ENCODE measurements at regions not wholly inside any gene's neighbourhood (a gene's known extent, or its start where the extent isn't known, plus 50 kb on each side); places are given as distances from the start of the nearest gene placed in this dataset.

DNA sequence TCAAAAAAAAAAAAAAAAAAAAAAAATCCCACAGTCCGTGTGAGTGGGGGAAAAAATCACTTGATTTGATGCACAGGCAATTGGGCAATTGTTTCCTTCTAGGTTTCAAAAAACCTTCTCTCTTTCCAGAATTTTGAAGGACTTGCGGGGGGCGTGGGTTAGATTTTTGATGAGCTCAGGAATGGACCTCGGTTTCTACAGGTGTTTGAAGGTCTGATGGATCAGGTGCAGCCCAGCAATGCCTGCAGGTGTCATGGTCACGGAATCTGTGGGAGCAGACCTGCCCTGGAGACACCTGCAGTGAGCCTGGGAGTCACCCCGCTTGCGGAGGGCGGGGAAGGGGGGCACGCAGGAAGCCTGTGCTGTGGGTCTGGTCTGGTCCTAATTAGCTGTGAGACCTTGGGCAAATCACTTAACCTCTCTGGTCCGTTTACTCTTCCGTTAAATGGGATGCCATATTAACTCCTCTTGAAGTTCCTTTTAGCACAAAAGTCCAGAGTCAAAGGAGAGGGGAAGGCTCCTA, 174.2 kb downstream of the IRF8 start:
- POLR2A ChIA-PET: interaction anchor here (0.7 kb wide), 1 partner anchor 18 kb away, joined by 6 read pairs; no protein-coding TSS in a partner anchor
- no peaks in the 10 kb centered on the region for H3K36me3 ChIP-seq (ENCODE audit: control insufficient read depth in 1 of 2, insufficient read depth in 2 of 2, low read length in 2 of 2)
- H3K4me3 ChIP-seq (replicated peaks in 1 of 2; ENCODE audit: low read depth in 1 of 2, low read length in 2 of 2): no peak overlapping the region
- peaks cover 0 to 4% of the 10 kb centered on the region in 2 experiments; a peak in 1 of 4 replicates for H3K4me1 ChIP-seq (ENCODE audit: control insufficient read depth in 1 of 2, insufficient read depth in 2 of 2, low read length in 2 of 2)
- intact Hi-C loops (cut with micrococcal nuclease): loop anchor here (2.0 to 5.0 kb wide), 2 partner anchors 180 to 269 kb away; no protein-coding TSS in a partner anchor
- no peaks in the 10 kb centered on the region for H3K9me2 ChIP-seq (ENCODE audit: insufficient read depth)
- no peak overlapping the region for H3K27ac ChIP-seq (ENCODE audit: low read depth, low read length)
- no peak overlapping the region for H3K9ac ChIP-seq (ENCODE audit: low read length)
- ATAC-seq (no peak), DNase-seq (ENCODE audit: low read depth, low spot score) (no peak)
- RAD21 ChIA-PET (ENCODE audit: low non-redundant PET in 1 of 2, low total read pairs in 2 of 2, uncharacterized antibody in 2 of 2, unreplicated experiment in 2 of 2): interaction anchor here (0.6 to 3.8 kb wide), 9 partner anchors 12 to 453 kb away, joined by 3 to 12 read pairs (median 5); no protein-coding TSS in a partner anchor
- TF ChIP-seq TCF7L2 (IDR thresholded peaks at IDR 0.05; ENCODE audit: borderline replicate concordance, extremely low read depth, insufficient read depth, insufficient read length) (no peak), SP1 (IDR thresholded peaks at IDR 0.05; ENCODE audit: low read depth) (no peak), POLR2A (IDR thresholded peaks at IDR 0.05; ENCODE audit: borderline replicate concordance, extremely low read depth, insufficient read depth, insufficient read length) (no peak), REST (IDR thresholded peaks at IDR 0.05; ENCODE audit: low read depth) (no peak), FOSL1 (IDR thresholded peaks at IDR 0.05; ENCODE audit: low read depth) (no peak), RAD21 (IDR thresholded peaks at IDR 0.05; ENCODE audit: low read depth) (no peak), EZH2 (IDR thresholded peaks at IDR 0.05) (no peak), EZH2phosphoT487 (IDR thresholded peaks at IDR 0.05; ENCODE audit: borderline replicate concordance) (no peak), SIN3A (IDR thresholded peaks at IDR 0.05; ENCODE audit: low read depth) (no peak), POLR2AphosphoS5 (IDR thresholded peaks at IDR 0.05; ENCODE audit: low read depth, low read length) (no peak), CEBPB (IDR thresholded peaks at IDR 0.05; ENCODE audit: low read depth) (no peak), ATF3 (IDR thresholded peaks at IDR 0.05) (no peak), ZFX (IDR thresholded peaks at IDR 0.05) (no peak)
- TF ChIP-seq, protein P1, sequence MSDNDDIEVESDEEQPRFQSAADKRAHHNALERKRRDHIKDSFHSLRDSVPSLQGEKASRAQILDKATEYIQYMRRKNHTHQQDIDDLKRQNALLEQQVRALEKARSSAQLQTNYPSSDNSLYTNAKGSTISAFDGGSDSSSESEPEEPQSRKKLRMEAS (IDR thresholded peaks at IDR 0.05): no peak
- TF ChIP-seq, protein P2, sequence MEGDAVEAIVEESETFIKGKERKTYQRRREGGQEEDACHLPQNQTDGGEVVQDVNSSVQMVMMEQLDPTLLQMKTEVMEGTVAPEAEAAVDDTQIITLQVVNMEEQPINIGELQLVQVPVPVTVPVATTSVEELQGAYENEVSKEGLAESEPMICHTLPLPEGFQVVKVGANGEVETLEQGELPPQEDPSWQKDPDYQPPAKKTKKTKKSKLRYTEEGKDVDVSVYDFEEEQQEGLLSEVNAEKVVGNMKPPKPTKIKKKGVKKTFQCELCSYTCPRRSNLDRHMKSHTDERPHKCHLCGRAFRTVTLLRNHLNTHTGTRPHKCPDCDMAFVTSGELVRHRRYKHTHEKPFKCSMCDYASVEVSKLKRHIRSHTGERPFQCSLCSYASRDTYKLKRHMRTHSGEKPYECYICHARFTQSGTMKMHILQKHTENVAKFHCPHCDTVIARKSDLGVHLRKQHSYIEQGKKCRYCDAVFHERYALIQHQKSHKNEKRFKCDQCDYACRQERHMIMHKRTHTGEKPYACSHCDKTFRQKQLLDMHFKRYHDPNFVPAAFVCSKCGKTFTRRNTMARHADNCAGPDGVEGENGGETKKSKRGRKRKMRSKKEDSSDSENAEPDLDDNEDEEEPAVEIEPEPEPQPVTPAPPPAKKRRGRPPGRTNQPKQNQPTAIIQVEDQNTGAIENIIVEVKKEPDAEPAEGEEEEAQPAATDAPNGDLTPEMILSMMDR (IDR thresholded peaks at IDR 0.05 in 2 of 3, conservative IDR thresholded peaks at IDR 0.05 in 1 of 3; ENCODE audit: borderline replicate concordance in 1 of 3, insufficient read depth in 1 of 3, low read depth in 2 of 3, low read length in 2 of 3): no peak
- TF ChIP-seq, protein P3, sequence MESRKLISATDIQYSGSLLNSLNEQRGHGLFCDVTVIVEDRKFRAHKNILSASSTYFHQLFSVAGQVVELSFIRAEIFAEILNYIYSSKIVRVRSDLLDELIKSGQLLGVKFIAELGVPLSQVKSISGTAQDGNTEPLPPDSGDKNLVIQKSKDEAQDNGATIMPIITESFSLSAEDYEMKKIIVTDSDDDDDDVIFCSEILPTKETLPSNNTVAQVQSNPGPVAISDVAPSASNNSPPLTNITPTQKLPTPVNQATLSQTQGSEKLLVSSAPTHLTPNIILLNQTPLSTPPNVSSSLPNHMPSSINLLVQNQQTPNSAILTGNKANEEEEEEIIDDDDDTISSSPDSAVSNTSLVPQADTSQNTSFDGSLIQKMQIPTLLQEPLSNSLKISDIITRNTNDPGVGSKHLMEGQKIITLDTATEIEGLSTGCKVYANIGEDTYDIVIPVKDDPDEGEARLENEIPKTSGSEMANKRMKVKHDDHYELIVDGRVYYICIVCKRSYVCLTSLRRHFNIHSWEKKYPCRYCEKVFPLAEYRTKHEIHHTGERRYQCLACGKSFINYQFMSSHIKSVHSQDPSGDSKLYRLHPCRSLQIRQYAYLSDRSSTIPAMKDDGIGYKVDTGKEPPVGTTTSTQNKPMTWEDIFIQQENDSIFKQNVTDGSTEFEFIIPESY (IDR thresholded peaks at IDR 0.05; ENCODE audit: extremely low read depth, insufficient replicate concordance, low read length): no peak
- H2AFZ ChIP-seq (ENCODE audit: low read depth, low read length, poor library complexity, severe bottlenecking): peak overlapping the region; percentile 93
- H4K20me1 ChIP-seq (ENCODE audit: insufficient read depth): no peaks in the 10 kb centered on the region
- CTCF ChIA-PET: interaction anchor here (0.7 to 3.0 kb wide), 15 partner anchors 10 to 478 kb away, joined by 3 to 79 read pairs (median 5); no protein-coding TSS in a partner anchor
- no peaks in the 10 kb centered on the region for H3K27me3 ChIP-seq (ENCODE audit: insufficient read depth, low read length)
- H3K79me2 ChIP-seq (ENCODE audit: insufficient read depth, low read length): no peaks in the 10 kb centered on the region
- no TSS peak for BruUV-seq (replicated peaks)
- no peak overlapping the region for H3K4me2 ChIP-seq (ENCODE audit: low read length)
- H3K9me3 ChIP-seq (ENCODE audit: control insufficient read depth in 1 of 2, insufficient read depth in 1 of 2, low read depth in 1 of 2, low read length in 2 of 2): no peaks in the 10 kb centered on the region
